Sciatic nerve (tissue), 2 donors: ENCODE measurements at regions not wholly inside any gene's neighbourhood (a gene's known extent, or its start where the extent isn't known, plus 50 kb on each side); places are given as distances from the start of the nearest gene placed in this dataset.
"Not testable (repeated sequence)": the region's sequence is repeated elsewhere in the genome, so short reads cannot be mapped to it uniquely, and the experiment has no call there.

Experiments
- ATAC-seq: fragments of 200-7000 bp; cut with Tn5 transposase; one replicate; pipeline ENCODE4 v1.9.1; 2020; ENCODE audit warnings: mild to moderate bottlenecking, moderate library complexity
- DNase-seq: peaks from one replicate; pipeline ENCODE4 v3.0.0-alpha.2; 2020; ENCODE audit warnings: low spot score
- intact Hi-C: fragments of 100-400 bp; cut with DNase I; formaldehyde crosslinking; loops from one replicate; pipeline ENCODE4 v1.14.2; 2022
- donor health status: DM: no; HTN: no; CAD: no.
- donor health status: DM: no; HTN: no; CAD: no.

DNA sequence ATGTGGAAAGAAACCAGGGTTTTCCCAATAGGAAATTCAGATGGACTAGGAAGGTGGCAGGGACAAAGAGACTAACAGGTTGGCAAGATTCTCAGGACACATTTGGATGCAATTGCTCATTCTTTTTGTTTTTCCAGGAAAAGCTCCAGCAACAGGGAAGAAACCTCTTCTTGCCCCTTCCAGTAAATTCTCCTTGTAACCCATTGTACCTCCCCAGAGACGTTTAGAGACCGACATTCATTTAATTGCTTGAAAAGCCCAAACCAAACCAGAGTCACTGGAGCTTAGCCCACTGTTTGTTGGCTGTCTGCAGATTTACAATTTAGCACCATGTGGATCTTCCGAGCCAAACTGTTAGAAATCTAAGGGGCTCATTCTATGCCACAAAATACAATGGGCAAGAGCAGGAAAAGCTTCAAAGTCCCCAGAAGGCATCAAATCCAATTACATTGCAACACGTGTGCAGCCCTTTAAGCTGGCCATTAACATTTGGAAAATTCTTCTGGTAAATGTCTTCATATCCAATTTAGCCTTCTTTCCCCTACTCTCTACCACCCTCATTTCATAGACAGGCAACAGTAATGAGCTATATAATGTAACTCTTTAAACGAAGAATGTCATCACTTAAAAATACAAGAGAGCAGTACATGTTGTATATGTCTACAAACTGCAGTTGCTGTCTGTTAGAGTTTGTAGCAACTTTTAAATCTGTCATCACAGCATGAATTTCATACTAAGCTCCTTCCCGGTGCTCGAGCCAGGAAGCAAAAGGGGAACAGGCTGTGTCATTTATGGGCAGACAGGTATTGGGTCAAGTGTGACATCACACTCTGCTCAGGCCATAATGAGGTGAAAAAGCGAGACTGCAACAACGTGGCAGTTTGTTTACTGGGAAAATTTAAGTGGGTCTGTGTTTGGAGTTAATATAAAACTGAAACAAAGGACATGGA is 235.6 kb upstream of the HNRNPA3 start:
- intact Hi-C loops, result no loop called here
- peak; percentile 44 for ATAC-seq
- no peak for DNase-seq

DNA sequence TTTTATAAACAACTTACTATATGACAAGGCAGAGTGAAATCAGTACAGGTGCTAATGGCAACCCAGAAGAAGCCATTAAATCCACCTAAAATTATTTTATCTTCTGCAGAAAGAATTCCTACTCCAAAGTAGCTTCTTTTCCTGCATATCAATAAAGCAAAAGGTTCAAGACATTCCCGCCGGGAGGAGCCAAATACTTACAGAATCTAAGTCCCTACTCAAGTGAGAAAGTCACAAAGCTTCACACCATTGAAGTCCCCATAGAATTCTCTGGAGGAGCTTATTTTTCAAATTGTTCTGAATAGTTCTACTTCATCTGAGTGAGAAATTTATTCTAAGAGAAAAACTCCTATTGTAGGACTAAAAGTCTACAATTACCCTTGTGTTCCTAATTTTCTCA is 233.7 kb upstream of the HNRNPA3 start:
- DNase-seq (no peak), ATAC-seq (no peak)
- intact Hi-C loops, result no loop called here

DNA sequence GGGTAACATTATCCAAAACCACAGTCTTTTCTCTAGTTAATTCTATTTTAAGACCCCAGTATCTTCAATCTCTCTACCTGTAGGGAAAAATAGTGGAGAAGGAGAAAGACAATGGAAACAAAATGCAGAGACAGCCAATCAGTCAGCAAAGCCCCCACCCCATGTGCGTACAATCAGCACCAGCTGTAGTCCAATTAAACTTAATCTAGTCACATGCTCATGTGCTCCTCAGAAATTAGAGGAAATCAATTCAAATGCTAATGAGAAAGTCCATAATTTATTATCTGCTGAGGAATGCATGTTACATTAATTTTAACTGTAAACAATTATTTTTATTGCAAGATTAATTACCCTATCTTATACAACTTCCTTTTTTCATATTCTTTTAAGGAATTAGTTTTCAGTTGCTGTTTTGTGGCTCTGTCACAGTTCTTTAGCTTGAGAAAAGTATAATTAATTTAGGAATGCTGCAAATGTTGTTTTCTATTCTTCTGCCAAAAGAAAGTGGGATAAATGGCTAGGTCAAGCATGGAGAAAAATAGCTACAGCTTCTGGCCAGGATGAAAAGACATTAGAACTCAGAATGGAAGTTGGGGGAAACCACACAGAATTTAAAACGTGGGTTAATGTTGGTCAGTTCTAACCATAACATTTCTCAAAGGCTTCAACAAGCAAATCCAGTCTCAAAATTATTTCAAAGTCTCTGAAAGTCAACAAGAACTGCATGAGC is 232.4 kb upstream of the HNRNPA3 start:
- DNase-seq (no peak), ATAC-seq (no peak)
- intact Hi-C loops, result no loop called here

DNA sequence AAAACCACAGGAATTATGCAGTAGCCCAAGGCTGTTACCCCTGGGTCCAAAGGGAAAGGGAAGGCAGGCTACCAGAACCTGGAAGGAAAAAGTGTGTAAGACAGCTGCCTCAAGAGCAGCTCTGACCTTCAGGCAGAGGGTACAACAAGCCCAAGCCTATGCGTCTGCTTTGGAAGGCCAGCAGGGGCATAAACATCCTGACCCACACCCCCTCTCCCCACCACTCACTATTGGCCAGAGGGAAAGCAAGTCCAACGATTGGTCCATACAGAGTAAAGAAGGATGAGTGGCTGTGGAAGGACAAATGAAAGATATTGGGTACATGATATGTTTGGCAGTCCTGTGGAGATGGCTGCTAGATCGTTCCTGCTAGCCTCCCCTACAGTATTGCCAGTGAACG is 227.6 kb upstream of the HNRNPA3 start:
- intact Hi-C loops, result no loop called here
- ATAC-seq, result no peak

DNA sequence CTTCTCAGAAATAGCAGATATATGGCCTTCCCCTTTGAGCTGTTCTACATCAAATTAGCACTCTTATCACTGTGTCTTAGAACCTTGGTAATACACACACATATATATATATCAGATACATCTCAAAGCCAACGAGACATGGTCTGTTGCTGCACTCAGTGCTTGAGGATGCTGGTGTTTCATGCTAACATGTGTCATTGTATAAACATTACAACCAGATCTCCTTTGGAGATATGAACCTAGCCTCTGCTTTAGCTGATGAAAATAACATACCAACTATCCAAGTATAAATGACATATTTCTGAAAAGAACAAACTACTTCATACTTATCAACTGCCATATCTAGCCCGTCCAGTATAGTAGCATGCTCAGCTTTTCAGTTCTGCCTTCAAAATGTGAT is 226.7 kb upstream of the HNRNPA3 start:
- intact Hi-C loops, result no loop called here
- ATAC-seq (no peak), DNase-seq (no peak)

More for the DNA sequence above, 227.6 kb upstream of the HNRNPA3 start:
- DNase-seq, result no peak

DNA sequence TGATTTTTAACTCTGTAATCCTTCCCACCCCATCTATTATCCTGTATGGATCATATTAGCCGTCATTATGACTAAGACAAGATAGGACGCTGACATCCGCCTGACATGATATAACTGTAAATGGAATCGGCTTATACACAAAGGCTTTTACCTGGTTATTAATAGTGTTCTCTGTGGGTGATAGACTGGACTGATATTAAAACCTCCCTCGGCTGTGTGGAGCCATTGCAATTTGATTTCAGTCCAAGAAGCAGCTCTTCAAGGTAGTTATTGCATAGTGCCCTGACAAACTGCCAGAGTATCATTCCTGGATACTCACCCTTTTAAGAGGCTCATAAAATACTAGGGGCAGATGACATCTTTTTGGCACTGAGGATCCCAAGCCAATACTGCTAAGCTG is 226.1 kb upstream of the HNRNPA3 start:
- DNase-seq (no peak), ATAC-seq (no peak)
- intact Hi-C loops, result no loop called here

DNA sequence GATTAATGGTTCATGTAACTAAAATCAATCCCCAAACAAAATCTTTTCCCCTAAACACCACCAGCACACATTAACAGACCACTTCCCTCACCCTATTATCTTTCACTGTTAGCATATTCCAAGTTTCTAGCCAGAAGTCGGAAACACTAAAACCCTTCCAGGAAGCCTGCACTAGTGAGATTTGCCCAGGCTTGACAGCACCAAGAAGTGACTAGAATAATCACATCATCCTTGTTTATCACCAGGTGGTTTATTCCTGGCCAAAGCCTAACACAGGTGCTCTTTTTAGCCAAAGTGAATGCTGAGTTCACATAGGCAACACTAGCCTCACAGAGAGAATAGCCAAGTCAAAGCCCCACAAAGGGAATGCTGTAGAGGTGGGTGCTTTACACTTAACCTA is 221.2 kb upstream of the HNRNPA3 start:
- DNase-seq (no peak), ATAC-seq (no peak)
- intact Hi-C loops, result no loop called here

DNA sequence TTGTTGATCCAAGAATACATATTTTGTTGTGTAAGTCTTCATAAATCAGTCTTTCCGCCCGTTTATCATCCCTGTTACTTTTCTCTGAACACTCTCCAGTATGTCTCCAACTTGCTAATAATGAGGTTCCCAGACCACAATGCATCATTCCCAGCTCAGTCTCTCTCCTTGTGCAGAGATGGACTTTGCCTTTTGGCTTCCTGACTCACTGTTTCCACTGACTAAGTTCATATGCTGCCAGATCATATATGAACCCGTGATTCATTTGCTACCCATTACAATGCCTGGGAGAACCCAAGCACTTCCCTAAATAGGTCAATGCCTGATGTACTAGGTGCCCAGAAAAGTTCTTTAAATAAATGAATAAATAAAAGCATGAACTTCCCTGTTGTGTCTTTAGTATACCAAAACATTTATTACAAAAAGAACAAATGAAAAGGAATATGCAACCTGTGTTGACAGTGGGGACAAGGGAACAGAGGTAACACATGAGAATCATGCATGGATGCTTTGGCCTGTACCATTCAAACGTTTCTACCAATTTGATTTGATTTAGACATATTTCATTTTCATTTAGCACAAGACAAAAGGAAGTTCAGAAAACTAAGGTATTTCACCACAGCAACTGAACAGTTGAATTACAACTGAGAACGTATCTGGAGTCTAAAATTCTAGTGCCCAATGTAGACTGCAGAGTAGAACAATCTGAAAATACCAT is 215.4 kb upstream of the HNRNPA3 start:
- intact Hi-C loops, result no loop called here
- DNase-seq (no peak), ATAC-seq (peak; percentile 18)

DNA sequence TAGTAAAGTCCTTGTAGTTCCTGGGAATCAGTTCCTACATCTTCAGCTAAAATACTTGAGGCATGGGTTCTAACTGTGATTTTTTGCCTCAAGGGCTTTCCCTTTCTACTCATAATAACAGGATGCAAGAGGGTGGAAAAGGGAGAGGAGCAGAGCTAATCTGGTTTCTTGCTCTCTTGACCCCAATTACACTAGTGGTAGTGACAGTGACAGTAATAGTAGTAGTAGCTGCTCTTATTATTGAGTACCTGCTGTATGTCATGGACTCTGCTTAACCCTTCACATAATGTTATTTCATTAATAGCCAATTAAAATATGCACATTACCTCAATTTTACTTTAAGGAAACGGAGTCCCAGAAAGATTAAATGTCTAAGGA is 214.8 kb upstream of the HNRNPA3 start:
- ATAC-seq, result no peak
- intact Hi-C loops, result no loop called here

DNA sequence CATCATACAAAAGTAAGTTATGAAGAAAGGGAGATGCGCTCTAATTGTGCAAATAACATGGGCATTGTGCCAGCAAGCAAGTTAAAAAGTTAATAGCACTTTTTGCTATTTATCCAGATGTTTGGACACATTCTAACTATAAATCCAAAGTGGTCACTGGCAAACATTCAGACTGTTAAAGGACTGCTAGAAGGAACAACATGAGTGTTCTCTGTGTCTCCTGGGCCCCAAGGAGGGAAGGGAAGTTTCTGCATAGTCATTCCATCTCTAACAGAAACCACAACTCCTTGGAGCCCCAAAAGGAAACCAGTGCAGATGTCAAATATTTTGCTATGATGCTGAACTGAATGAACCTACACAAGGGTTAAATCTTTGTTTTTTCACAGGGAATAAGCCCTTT is 213.3 kb upstream of the HNRNPA3 start:
- ATAC-seq (peak; percentile 93), DNase-seq (no peak)
- intact Hi-C loops, result no loop called here

More for the DNA sequence above, 214.8 kb upstream of the HNRNPA3 start:
- no peak for DNase-seq

DNA sequence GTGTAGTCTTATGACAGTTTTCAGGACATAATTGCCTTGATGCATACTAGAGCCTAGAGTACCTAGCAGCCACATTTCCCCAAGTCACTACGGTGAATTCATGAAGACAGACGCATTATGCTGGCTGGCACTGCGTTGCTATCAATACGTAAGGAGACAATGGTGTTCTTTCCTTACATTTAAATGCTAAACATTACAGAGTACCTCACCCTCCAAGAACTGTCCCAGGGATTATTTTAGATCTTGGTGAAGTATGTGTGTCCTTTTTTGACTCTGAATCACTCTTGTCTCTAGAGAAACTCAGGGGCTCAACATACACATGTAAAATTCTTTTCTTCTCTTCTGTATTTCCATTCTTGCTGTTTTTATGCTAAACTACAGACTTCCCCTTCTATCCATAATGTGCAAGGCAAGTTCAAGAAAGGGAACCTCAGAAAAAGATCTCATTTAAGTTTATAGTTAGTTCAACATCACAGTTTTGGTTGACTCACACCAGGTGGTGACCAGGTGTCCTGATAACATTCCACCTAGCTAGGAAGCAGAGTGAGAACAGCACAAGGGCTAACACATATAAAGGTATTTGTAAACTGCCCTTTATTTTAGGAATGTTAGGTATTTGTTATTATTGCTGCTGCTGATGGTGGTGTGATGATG is 212.4 kb upstream of the HNRNPA3 start:
- intact Hi-C loops, result no loop called here

DNA sequence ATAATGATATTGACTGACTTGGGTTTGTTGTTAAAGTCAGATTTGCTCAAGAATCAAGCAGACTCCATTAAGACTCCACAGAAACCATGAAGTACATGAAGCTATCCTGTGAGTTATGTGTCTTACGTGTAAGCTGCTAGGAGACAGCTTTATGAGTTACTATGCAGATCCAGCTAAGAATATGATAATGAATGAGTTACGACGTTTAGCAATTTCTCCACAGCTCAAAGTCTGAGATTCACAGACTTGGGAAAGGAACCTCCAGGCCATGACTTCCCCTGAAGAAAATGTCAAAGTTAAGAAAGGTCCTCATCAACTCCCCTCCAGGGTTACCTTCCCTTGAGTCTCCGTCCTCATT is 211.9 kb upstream of the HNRNPA3 start:
- DNase-seq, result no peak
- intact Hi-C loops, result no loop called here
- ATAC-seq, result no peak

More for the DNA sequence above, 212.4 kb upstream of the HNRNPA3 start:
- ATAC-seq (no peak), DNase-seq (no peak)

DNA sequence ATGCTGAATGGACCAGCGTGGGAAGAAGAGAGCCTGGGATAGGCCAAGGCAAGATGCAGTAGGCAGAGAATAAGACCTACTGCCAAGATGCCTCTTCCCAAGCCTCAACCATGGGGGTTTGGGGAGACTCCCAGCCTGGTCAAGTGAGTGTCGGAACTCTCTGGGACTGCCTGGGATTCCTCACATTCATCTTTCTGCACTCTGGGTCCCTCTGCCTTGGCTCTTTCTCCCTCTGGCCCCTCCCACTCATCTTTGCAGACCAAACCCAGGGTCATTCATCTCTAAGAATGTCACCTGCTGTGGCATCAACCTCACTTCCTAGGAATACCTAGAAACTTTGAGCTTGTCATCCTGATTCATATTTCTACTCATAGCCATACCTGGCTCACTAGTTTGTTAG is 211.3 kb upstream of the HNRNPA3 start:
- no peak for ATAC-seq
- DNase-seq, result no peak
- intact Hi-C loops, result no loop called here

DNA sequence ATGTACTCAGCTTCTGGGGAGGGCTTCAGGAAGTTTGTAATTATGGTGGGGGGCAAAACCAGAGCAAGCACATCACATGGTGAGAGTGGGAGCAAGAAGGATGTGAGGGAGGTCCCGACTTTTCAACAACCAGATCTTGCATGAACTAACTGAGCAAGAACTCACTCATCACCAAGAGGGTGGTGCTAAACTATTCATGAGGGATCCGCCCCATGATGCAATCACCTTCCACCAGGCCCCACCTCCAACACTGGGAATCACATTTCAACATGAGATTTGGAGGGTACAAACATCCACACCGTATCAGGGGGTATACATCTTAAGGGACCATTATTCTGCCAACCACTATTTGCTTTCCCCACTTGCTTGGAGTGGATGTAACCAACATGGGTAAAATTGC is 209.6 kb upstream of the HNRNPA3 start:
- intact Hi-C loops, result no loop called here
- no peak for ATAC-seq
- DNase-seq, result no peak

DNA sequence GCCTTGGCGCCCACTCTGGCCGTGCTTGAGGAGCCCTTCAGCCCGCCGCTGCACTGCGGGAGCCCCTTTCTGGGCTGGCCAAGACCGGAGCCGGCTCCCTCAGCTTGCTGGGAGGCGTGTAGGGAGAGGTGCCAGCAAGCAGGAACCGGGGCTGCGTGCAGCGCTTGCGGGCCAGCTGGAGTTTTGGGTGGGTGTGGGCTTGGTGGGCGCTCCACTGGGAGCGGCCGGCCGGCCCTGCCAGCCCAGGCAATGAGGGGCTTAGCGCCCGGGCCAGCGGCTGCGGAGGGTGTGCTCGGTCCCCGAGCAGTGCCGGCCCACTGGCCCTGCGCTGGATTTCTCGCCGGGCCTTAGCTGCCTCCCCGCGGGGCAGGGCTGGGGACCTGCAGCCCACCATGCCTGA is 204.9 kb upstream of the HNRNPA3 start:
- intact Hi-C loops, ATAC-seq, DNase-seq: not testable (repeated sequence)

DNA sequence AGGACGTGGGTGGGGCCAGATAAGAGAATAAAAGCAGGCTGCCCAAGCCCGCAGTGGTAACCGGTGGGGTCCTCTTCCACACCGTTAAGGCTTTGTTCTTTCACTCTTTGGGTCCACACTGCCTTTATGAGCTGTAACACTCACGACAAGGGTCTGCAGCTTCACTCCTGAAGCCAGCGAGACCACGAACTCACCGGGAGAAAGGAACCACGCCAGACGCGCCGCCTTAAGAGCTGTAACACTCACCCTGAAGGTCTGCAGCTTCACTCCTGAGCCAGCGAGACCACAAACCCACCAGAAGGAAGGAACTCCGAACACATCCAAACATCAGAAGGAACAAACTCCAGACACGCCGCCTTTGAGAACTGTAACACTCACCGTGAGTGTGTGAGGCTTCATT is 203.9 kb upstream of the HNRNPA3 start:
- ATAC-seq, intact Hi-C loops, DNase-seq: not testable (repeated sequence)

DNA sequence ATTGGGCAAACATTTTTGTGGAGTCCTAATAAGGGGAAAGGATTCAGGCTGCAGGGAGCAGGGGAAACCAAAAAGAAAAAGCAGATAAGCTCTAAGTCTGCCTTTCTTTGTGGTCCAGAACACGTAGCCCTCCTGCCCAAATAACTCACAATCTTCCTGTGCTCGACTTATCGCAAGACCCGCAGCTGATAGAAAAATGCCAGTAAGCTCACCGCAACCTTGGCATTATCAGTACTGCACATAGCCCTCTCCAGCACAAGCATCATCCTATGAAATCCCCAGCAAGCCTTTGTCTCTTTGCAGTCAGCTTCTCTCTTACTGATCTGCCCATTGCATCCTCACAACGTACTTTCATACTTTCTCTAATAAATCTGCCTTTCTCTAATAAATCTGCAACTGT is 202.4 kb upstream of the HNRNPA3 start:
- ATAC-seq (no peak), DNase-seq (no peak)
- intact Hi-C loops, result no loop called here

DNA sequence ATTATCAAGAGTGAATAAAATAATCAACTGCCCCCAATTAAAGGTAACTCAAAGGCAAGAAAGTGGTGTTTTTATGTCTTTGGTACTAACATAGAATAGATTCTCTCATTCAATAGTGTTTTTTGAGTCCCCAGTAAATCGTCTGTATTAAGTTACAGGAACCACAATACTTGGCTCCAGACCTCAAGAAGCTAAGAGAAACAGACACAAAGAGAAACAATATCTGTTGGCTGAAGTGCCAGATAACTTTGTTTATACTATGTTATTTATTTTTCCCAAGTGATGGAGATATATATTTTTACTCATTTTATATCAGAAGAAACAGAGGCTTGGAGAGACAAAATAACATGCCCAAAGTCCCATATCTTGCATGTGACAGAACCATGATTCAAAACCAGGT is 201.7 kb upstream of the HNRNPA3 start:
- no peak for DNase-seq
- no peak for ATAC-seq
- intact Hi-C loops, result no loop called here

DNA sequence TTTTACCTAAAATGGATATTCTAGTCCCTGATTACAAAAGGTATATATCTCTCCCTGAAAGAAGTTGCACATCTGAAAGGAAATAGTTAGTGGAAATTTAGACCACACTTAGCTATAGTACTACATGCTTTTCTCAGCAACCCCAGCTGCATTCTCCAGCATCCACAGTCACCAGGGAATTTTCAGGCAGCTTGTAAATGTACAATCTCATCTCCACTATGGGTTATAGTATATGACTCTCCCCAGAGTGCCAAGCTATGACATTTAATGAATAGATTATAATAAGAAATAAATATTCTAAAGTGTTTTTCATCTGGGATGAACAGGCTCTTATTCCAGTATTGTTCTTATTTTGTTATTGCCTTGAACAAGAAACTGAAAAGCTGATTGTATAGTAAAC is 197.6 kb upstream of the HNRNPA3 start:
- no peak for DNase-seq
- intact Hi-C loops, result no loop called here
- ATAC-seq, result no peak
